GM10266 (cell line): ENCODE measurements at regions not wholly inside any gene's neighbourhood (a gene's known extent, or its start where the extent isn't known, plus 50 kb on each side); places are given as distances from the start of the nearest gene placed in this dataset.

Source experiments
- DNase-seq: peaks from one replicate; pipeline ENCODE4 v3.0.0; 2012; ENCODE audit errors: extremely low spot score
- CTCF ChIP-seq: IDR thresholded peaks from 2 replicates; pipeline ENCODE4 v1.5.1; 2012; ENCODE audit warnings: mild to moderate bottlenecking, low read depth; ENCODE audit not compliant: control insufficient read depth, insufficient read depth; ENCODE audit errors: missing control alignments

- TF ChIP-seq CTCF = no peak
- DNase-seq = no peak
Observed at GRCh38 chr1:199218533-199218932, 579.7 kb downstream of the PTPRC start.

GRCh38 chr1:199220031-199220430, 581.2 kb downstream of the PTPRC start:
- no peak for TF ChIP-seq CTCF
- DNase-seq = no peak

GRCh38 chr1:199221371-199222150, 582.7 kb downstream of the PTPRC start:
- no peak for DNase-seq
- no peak for TF ChIP-seq CTCF

GRCh38 chr1:199223936-199224335, 585.1 kb downstream of the PTPRC start:
- no peak for DNase-seq
- no peak for TF ChIP-seq CTCF

GRCh38 chr1:199226163-199226562, 587.3 kb downstream of the PTPRC start:
- peak; percentile 22 for DNase-seq
- TF ChIP-seq CTCF = no peak

- no peak for DNase-seq
- TF ChIP-seq CTCF = no peak
Observed at GRCh38 chr1:199242147-199242546, 603.3 kb downstream of the PTPRC start.

GRCh38 chr1:199242601-199243000, 603.8 kb downstream of the PTPRC start:
- no peak for TF ChIP-seq CTCF
- no peak for DNase-seq
